NT2/D1 (cell line): ENCODE measurements at regions not wholly inside any gene's neighbourhood (a gene's known extent, or its start where the extent isn't known, plus 50 kb on each side); places are given as distances from the start of the nearest gene placed in this dataset.

Experiments
- DNase-seq: peaks from one replicate; pipeline ENCODE4 v3.0.0-alpha.2; 2011; ENCODE audit warnings: low read depth, low spot score
- H3K27me3 ChIP-seq: 2 replicates; pipeline ENCODE4 v1.6.0; 2011; ENCODE audit warnings: mild to moderate bottlenecking; ENCODE audit not compliant: insufficient read length, insufficient read depth
- H3K36me3 ChIP-seq: 2 replicates; pipeline ENCODE4 v1.6.1; 2011; ENCODE audit warnings: mild to moderate bottlenecking, low read length, mixed read lengths; ENCODE audit not compliant: insufficient read depth, insufficient read length
- H3K4me1 ChIP-seq: 2 replicates; pipeline ENCODE4 v1.5.1; 2011; ENCODE audit not compliant: insufficient read depth, insufficient read length
- H3K4me3 ChIP-seq: 2 replicates; pipeline ENCODE4 v1.5.1; 2011; ENCODE audit warnings: low read depth; ENCODE audit not compliant: insufficient read length
- H3K9ac ChIP-seq: 2 replicates; pipeline ENCODE4 v1.6.0; 2011; ENCODE audit warnings: low read depth; ENCODE audit not compliant: insufficient read length
- H3K9me3 ChIP-seq: 2 replicates; pipeline ENCODE4 v1.5.1; 2011; ENCODE audit warnings: mild to moderate bottlenecking, low read length; ENCODE audit not compliant: insufficient read depth
- SUZ12 ChIP-seq: IDR thresholded peaks from 2 replicates; pipeline ENCODE4 v1.6.1; 2011; ENCODE audit not compliant: insufficient read length, insufficient read depth; ENCODE audit errors: extremely low read depth
- YY1 ChIP-seq: IDR thresholded peaks from 2 replicates; pipeline ENCODE4 v1.6.1; 2011; ENCODE audit not compliant: insufficient read length, insufficient read depth
- ZNF274 ChIP-seq: IDR thresholded peaks from 2 replicates; pipeline ENCODE4 v1.6.1; 2011; ENCODE audit warnings: mild to moderate bottlenecking, low read depth, low read length

- H3K9me3 ChIP-seq, result no peaks in the 10 kb centered on the region
- no peak overlapping the region for H3K9ac ChIP-seq
- no peak overlapping the region for H3K4me3 ChIP-seq
- no peaks in the 10 kb centered on the region for H3K4me1 ChIP-seq
- DNase-seq, result no peak
- no peaks in the 10 kb centered on the region for H3K27me3 ChIP-seq
- H3K36me3 ChIP-seq, result no peaks in the 10 kb centered on the region
- TF ChIP-seq ZNF274 (no peak), SUZ12 (no peak), YY1 (no peak)
These were observed 1124.1 kb upstream of the CDH2 start for GRCh38 chr18:29301048-29301447.

DNA sequence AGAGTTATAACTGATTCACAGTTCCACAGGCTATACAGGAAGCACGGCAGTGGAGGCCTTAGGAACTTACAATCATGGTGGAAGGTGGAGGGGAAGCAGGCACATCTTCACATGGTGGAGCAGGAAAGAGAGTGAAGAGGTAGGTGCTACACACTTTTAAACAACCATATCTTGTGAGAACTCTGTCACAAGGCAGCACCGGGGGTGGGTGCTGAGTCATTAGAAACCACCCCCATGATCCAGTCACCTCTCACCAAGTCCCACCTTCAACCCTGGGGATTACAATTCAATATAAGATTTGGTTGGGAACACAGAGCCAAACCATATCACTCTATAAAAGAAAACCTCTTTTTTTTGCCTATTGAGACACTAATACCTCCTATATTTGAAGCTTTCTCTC is 1108.5 kb upstream of the CDH2 start:
- Histone ChIP-seq H3K36me3 (no peaks in the 10 kb centered on the region), H3K9ac (no peak overlapping the region), H3K4me3 (no peak overlapping the region), H3K27me3 (no peaks in the 10 kb centered on the region), H3K4me1 (no peaks in the 10 kb centered on the region), H3K9me3 (no peaks in the 10 kb centered on the region)
- TF ChIP-seq SUZ12 (no peak), ZNF274 (no peak), YY1 (no peak)
- DNase-seq, result no peak

- Histone ChIP-seq H3K4me1 (no peaks in the 10 kb centered on the region), H3K9ac (no peak overlapping the region), H3K4me3 (no peak overlapping the region), H3K36me3 (no peaks in the 10 kb centered on the region), H3K27me3 (no peaks in the 10 kb centered on the region), H3K9me3 (no peaks in the 10 kb centered on the region)
- no peak for TF ChIP-seq YY1
- no peak for TF ChIP-seq SUZ12
- no peak for TF ChIP-seq ZNF274
- DNase-seq, result no peak
These were observed 1094.6 kb upstream of the CDH2 start for GRCh38 chr18:29271501-29271900.

DNA sequence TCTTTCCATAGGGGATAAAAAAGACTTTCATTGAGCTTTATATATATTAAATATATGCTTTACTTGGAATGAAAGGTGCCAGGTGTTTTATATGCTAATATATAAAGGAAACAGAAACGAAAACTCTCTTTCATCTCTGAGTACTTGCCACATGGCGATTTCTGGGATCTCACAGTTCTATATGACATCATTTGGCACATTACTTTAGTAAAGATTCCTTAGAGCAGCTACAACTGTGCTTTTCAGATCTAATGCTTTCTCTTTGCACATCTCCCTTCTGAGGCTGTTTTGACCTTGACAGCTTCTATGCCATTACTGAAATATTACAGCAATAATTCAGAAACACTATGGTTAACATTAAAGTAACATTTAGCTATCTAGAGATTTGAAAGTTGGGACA is 1082.9 kb upstream of the CDH2 start:
- TF ChIP-seq ZNF274, result no peak
- DNase-seq, result no peak
- no peaks in the 10 kb centered on the region for H3K4me1 ChIP-seq
- no peak overlapping the region for H3K9ac ChIP-seq
- no peaks in the 10 kb centered on the region for H3K36me3 ChIP-seq
- H3K4me3 ChIP-seq, result no peak overlapping the region
- H3K9me3 ChIP-seq, result no peaks in the 10 kb centered on the region
- H3K27me3 ChIP-seq, result no peaks in the 10 kb centered on the region

GRCh38 chr18:29254123-29254522 is 1077.2 kb upstream of the CDH2 start:
- TF ChIP-seq ZNF274, result no peak
- TF ChIP-seq SUZ12, result no peak
- no peak for TF ChIP-seq YY1
- Histone ChIP-seq H3K9ac (no peak overlapping the region), H3K27me3 (no peaks in the 10 kb centered on the region), H3K4me1 (no peaks in the 10 kb centered on the region), H3K36me3 (no peaks in the 10 kb centered on the region), H3K9me3 (no peaks in the 10 kb centered on the region), H3K4me3 (no peak overlapping the region)
- DNase-seq, result no peak

DNA sequence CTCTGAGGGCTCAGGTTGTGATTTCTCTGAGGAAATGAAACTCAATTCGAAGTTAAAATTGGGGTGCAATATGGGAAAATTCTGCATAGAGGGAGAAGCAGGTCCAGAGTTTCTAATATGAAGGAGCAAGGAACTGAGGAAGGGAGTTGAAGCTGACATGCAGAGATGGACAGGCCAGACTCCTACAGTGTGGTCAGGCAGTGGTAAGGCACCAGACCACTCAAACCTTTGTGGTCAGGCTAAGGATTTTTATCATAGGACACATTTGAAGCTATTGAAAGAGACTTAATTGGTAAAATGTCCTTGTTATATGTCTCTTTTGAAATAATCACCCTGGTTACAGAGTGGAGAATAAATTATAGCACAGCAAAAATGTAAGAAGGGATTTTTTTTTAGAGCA is 1074.8 kb upstream of the CDH2 start:
- Histone ChIP-seq H3K4me3 (no peak overlapping the region), H3K27me3 (no peaks in the 10 kb centered on the region), H3K9me3 (no peaks in the 10 kb centered on the region), H3K36me3 (no peaks in the 10 kb centered on the region), H3K4me1 (no peaks in the 10 kb centered on the region), H3K9ac (no peak overlapping the region)
- TF ChIP-seq ZNF274 (no peak), YY1 (no peak), SUZ12 (no peak)
- DNase-seq, result no peak

GRCh38 chr18:29250843-29251242 is 1073.9 kb upstream of the CDH2 start:
- Histone ChIP-seq H3K36me3 (no peaks in the 10 kb centered on the region), H3K27me3 (no peaks in the 10 kb centered on the region), H3K9me3 (no peaks in the 10 kb centered on the region), H3K9ac (no peak overlapping the region), H3K4me3 (no peak overlapping the region), H3K4me1 (no peaks in the 10 kb centered on the region)
- no peak for DNase-seq
- TF ChIP-seq YY1 (no peak), ZNF274 (no peak), SUZ12 (no peak)

DNA sequence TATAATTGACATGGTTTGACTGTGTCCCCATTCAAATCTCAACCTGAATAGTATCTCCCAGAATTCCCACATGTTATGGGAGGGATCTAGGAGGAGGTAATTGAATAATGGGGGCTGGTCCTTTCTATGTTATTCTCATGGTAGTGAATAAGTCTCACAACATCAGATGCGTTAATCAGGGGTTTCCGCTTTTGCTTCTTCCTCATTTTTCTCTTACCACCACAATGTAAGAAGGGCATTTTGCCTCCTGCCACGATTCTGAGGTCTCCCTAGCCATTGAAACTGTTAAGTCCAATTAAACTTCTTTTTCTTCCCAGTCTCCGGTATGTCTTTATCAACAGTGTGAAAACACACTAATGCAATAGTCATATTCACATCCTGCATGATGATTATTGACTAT is 1073.3 kb upstream of the CDH2 start:
- Histone ChIP-seq H3K9ac (no peak overlapping the region), H3K9me3 (no peaks in the 10 kb centered on the region), H3K4me1 (no peaks in the 10 kb centered on the region), H3K27me3 (no peaks in the 10 kb centered on the region), H3K36me3 (no peaks in the 10 kb centered on the region), H3K4me3 (no peak overlapping the region)
- DNase-seq, result no peak
- TF ChIP-seq SUZ12, result no peak
- TF ChIP-seq ZNF274, result no peak
